ENCODE measurements at regions not wholly inside any gene's neighbourhood (a gene's known extent, or its start where the extent isn't known, plus 50 kb on each side); places are given as distances from the start of the nearest gene placed in this dataset.

GRCh38 chr2:2769481-2770431, 438.7 kb upstream of the MYT1L start:
- Histone ChIP-seq H3K4me1 (ENCODE audit: control insufficient read depth, low read depth, low read length) (no peaks in the 10 kb centered on the region), H3K23ac (ENCODE audit: low read length) (no peak overlapping the region), H2BK15ac (replicated peaks; ENCODE audit: low read depth) (no peak overlapping the region), H3K4ac (ENCODE audit: low read depth, low read length) (no peak overlapping the region), H3K27ac (ENCODE audit: low read depth, low read length) (no peak overlapping the region), H2BK120ac (ENCODE audit: low read depth, low read length) (no peak overlapping the region), H3K9ac (ENCODE audit: low read length) (no peak overlapping the region), H3K4me3 (ENCODE audit: low read length) (no peak overlapping the region), H3K36me3 (ENCODE audit: control insufficient read depth, insufficient read depth, low read length) (no peaks in the 10 kb centered on the region), H3K79me1 (ENCODE audit: low read length) (no peaks in the 10 kb centered on the region), H3K79me2 (ENCODE audit: control insufficient read depth, insufficient read depth, low read length) (no peaks in the 10 kb centered on the region), H3K27me3 (ENCODE audit: insufficient read depth, low read length, poor library complexity) (no peaks in the 10 kb centered on the region), H3K4me2 (ENCODE audit: low read length) (no peak overlapping the region), H4K8ac (ENCODE audit: low read depth, low read length) (no peak overlapping the region), H2BK5ac (ENCODE audit: low read length) (no peak overlapping the region), H2AK5ac (ENCODE audit: low read length) (no peak overlapping the region), H3K18ac (ENCODE audit: low read length) (no peak overlapping the region), H4K5ac (ENCODE audit: low read length) (no peak overlapping the region), H3K56ac (ENCODE audit: low read length) (no peak overlapping the region)
- DNase-seq = no peak
- no CpG with 5 or more reads among the region's 28 CpGs for WGBS (ENCODE audit: extremely low coverage, insufficient coverage, low lambda C conversion rate)

- no peak overlapping the region for H3K4ac ChIP-seq (ENCODE audit: low read depth, low read length)
- no CpG with 5 or more reads among the region's 6 CpGs for WGBS (ENCODE audit: extremely low coverage, insufficient coverage, low lambda C conversion rate)
- no peak overlapping the region for H2BK15ac ChIP-seq (replicated peaks; ENCODE audit: low read depth)
- no peak overlapping the region for H3K18ac ChIP-seq (ENCODE audit: low read length)
- H3K79me1 ChIP-seq (ENCODE audit: low read length) = no peaks in the 10 kb centered on the region
- H3K27ac ChIP-seq (ENCODE audit: low read depth, low read length) = no peak overlapping the region
- H3K27me3 ChIP-seq (ENCODE audit: insufficient read depth, low read length, poor library complexity) = no peaks in the 10 kb centered on the region
- H2AK5ac ChIP-seq (ENCODE audit: low read length) = no peak overlapping the region
- H3K4me3 ChIP-seq (ENCODE audit: low read length) = no peak overlapping the region
- H2BK5ac ChIP-seq (ENCODE audit: low read length) = no peak overlapping the region
- H3K9ac ChIP-seq (ENCODE audit: low read length) = no peak overlapping the region
- H4K8ac ChIP-seq (ENCODE audit: low read depth, low read length) = no peak overlapping the region
- H3K4me1 ChIP-seq (ENCODE audit: control insufficient read depth, low read depth, low read length) = no peaks in the 10 kb centered on the region
- H4K5ac ChIP-seq (ENCODE audit: low read length) = no peak overlapping the region
- no peaks in the 10 kb centered on the region for H3K79me2 ChIP-seq (ENCODE audit: control insufficient read depth, insufficient read depth, low read length)
- H3K56ac ChIP-seq (ENCODE audit: low read length) = no peak overlapping the region
- no peak overlapping the region for H3K23ac ChIP-seq (ENCODE audit: low read length)
- no peak overlapping the region for H2BK120ac ChIP-seq (ENCODE audit: low read depth, low read length)
- H3K4me2 ChIP-seq (ENCODE audit: low read length) = no peak overlapping the region
- DNase-seq = no peak
- no peaks in the 10 kb centered on the region for H3K36me3 ChIP-seq (ENCODE audit: control insufficient read depth, insufficient read depth, low read length)
Observed at GRCh38 chr2:2768476-2768875, 437.4 kb upstream of the MYT1L start.

- H4K8ac ChIP-seq (ENCODE audit: low read depth, low read length) = no peak overlapping the region
- DNase-seq = no peak
- H3K4ac ChIP-seq (ENCODE audit: low read depth, low read length) = no peak overlapping the region
- no peaks in the 10 kb centered on the region for H3K4me1 ChIP-seq (ENCODE audit: control insufficient read depth, low read depth, low read length)
- no peaks in the 10 kb centered on the region for H3K36me3 ChIP-seq (ENCODE audit: control insufficient read depth, insufficient read depth, low read length)
- no peak overlapping the region for H3K27ac ChIP-seq (ENCODE audit: low read depth, low read length)
- H3K4me3 ChIP-seq (ENCODE audit: low read length) = no peak overlapping the region
- no peak overlapping the region for H4K5ac ChIP-seq (ENCODE audit: low read length)
- H3K79me2 ChIP-seq (ENCODE audit: control insufficient read depth, insufficient read depth, low read length) = no peaks in the 10 kb centered on the region
- H2BK15ac ChIP-seq (replicated peaks; ENCODE audit: low read depth) = no peak overlapping the region
- no peak overlapping the region for H3K23ac ChIP-seq (ENCODE audit: low read length)
- no peak overlapping the region for H2AK5ac ChIP-seq (ENCODE audit: low read length)
- no CpG with 5 or more reads among the region's 9 CpGs for WGBS (ENCODE audit: extremely low coverage, insufficient coverage, low lambda C conversion rate)
- H3K56ac ChIP-seq (ENCODE audit: low read length) = no peak overlapping the region
- H2BK5ac ChIP-seq (ENCODE audit: low read length) = no peak overlapping the region
- no peak overlapping the region for H3K4me2 ChIP-seq (ENCODE audit: low read length)
- no peaks in the 10 kb centered on the region for H3K27me3 ChIP-seq (ENCODE audit: insufficient read depth, low read length, poor library complexity)
- H3K9ac ChIP-seq (ENCODE audit: low read length) = no peak overlapping the region
- H3K18ac ChIP-seq (ENCODE audit: low read length) = no peak overlapping the region
- no peaks in the 10 kb centered on the region for H3K79me1 ChIP-seq (ENCODE audit: low read length)
- H2BK120ac ChIP-seq (ENCODE audit: low read depth, low read length) = no peak overlapping the region
Observed at GRCh38 chr2:2767837-2768236, 436.8 kb upstream of the MYT1L start.

- no CpG with 5 or more reads among the region's 22 CpGs for WGBS (ENCODE audit: extremely low coverage, insufficient coverage, low lambda C conversion rate)
- Histone ChIP-seq H2BK15ac (replicated peaks; ENCODE audit: low read depth) (no peak overlapping the region), H4K5ac (ENCODE audit: low read length) (no peak overlapping the region), H3K4ac (ENCODE audit: low read depth, low read length) (no peak overlapping the region), H3K79me1 (ENCODE audit: low read length) (no peaks in the 10 kb centered on the region), H3K4me1 (ENCODE audit: control insufficient read depth, low read depth, low read length) (no peaks in the 10 kb centered on the region), H3K18ac (ENCODE audit: low read length) (no peak overlapping the region), H3K56ac (ENCODE audit: low read length) (no peak overlapping the region), H3K23ac (ENCODE audit: low read length) (no peak overlapping the region), H2BK120ac (ENCODE audit: low read depth, low read length) (no peak overlapping the region), H3K36me3 (ENCODE audit: control insufficient read depth, insufficient read depth, low read length) (no peaks in the 10 kb centered on the region), H2AK5ac (ENCODE audit: low read length) (no peak overlapping the region), H3K27ac (ENCODE audit: low read depth, low read length) (no peak overlapping the region), H4K8ac (ENCODE audit: low read depth, low read length) (no peak overlapping the region), H3K27me3 (ENCODE audit: insufficient read depth, low read length, poor library complexity) (no peaks in the 10 kb centered on the region), H3K4me3 (ENCODE audit: low read length) (no peak overlapping the region), H2BK5ac (ENCODE audit: low read length) (no peak overlapping the region), H3K9ac (ENCODE audit: low read length) (no peak overlapping the region), H3K79me2 (ENCODE audit: control insufficient read depth, insufficient read depth, low read length) (no peaks in the 10 kb centered on the region), H3K4me2 (ENCODE audit: low read length) (no peak overlapping the region)
- DNase-seq = no peak
Observed at GRCh38 chr2:2765839-2766495, 434.9 kb upstream of the MYT1L start.

GRCh38 chr2:2765176-2765800, 434.2 kb upstream of the MYT1L start:
- no peaks in the 10 kb centered on the region for H3K79me2 ChIP-seq (ENCODE audit: control insufficient read depth, insufficient read depth, low read length)
- H3K4me1 ChIP-seq (ENCODE audit: control insufficient read depth, low read depth, low read length) = no peaks in the 10 kb centered on the region
- no peaks in the 10 kb centered on the region for H3K36me3 ChIP-seq (ENCODE audit: control insufficient read depth, insufficient read depth, low read length)
- no peaks in the 10 kb centered on the region for H3K79me1 ChIP-seq (ENCODE audit: low read length)
- H2AK5ac ChIP-seq (ENCODE audit: low read length) = no peak overlapping the region
- H2BK120ac ChIP-seq (ENCODE audit: low read depth, low read length) = no peak overlapping the region
- H3K9ac ChIP-seq (ENCODE audit: low read length) = no peak overlapping the region
- no peak overlapping the region for H2BK5ac ChIP-seq (ENCODE audit: low read length)
- no peak overlapping the region for H3K4me3 ChIP-seq (ENCODE audit: low read length)
- no peaks in the 10 kb centered on the region for H3K27me3 ChIP-seq (ENCODE audit: insufficient read depth, low read length, poor library complexity)
- no CpG with 5 or more reads among the region's 17 CpGs for WGBS (ENCODE audit: extremely low coverage, insufficient coverage, low lambda C conversion rate)
- no peak overlapping the region for H4K8ac ChIP-seq (ENCODE audit: low read depth, low read length)
- H4K5ac ChIP-seq (ENCODE audit: low read length) = no peak overlapping the region
- no peak overlapping the region for H3K4me2 ChIP-seq (ENCODE audit: low read length)
- H3K56ac ChIP-seq (ENCODE audit: low read length) = no peak overlapping the region
- no peak overlapping the region for H3K27ac ChIP-seq (ENCODE audit: low read depth, low read length)
- no peak overlapping the region for H3K18ac ChIP-seq (ENCODE audit: low read length)
- no peak overlapping the region for H2BK15ac ChIP-seq (replicated peaks; ENCODE audit: low read depth)
- no peak for DNase-seq
- no peak overlapping the region for H3K4ac ChIP-seq (ENCODE audit: low read depth, low read length)
- no peak overlapping the region for H3K23ac ChIP-seq (ENCODE audit: low read length)

Data from mesendoderm (in vitro differentiated cells).